ENCODE measurements at regions not wholly inside any gene's neighbourhood (a gene's known extent, or its start where the extent isn't known, plus 50 kb on each side); places are given as distances from the start of the nearest gene placed in this dataset.
"Not testable (repeated sequence)": the region's sequence is repeated elsewhere in the genome, so short reads cannot be mapped to it uniquely, and the experiment has no call there.

GRCh38 chrX:139306675-139307074, 223.9 kb upstream of the F9 start:
- H3K4me1 ChIP-seq (ENCODE audit: insufficient read depth, low read length); H3K9ac ChIP-seq (ENCODE audit: insufficient read depth, low read depth, low read length); in situ Hi-C loops (cut with HindIII; ENCODE audit: extremely low pct_ligation_motif_present, low pct_unique_long_range_greater_than_20kb); ATAC-seq; H3K79me2 ChIP-seq (ENCODE audit: insufficient read depth, low read length); BruUV-seq (replicated peaks); H3K27me3 ChIP-seq (ENCODE audit: control insufficient read depth in 1 of 2, insufficient read depth in 2 of 2, low read length in 2 of 2); CTCF ChIA-PET (ENCODE audit: low intra/inter-chr PET ratio, low total read pairs); FAIRE-seq; H3K4me2 ChIP-seq (ENCODE audit: low read depth, low read length); intact Hi-C loops (cut with micrococcal nuclease; ENCODE audit: unreplicated experiment); H3K4me3 ChIP-seq (replicated peaks in 1 of 3; ENCODE audit: insufficient read depth in 1 of 3, low read depth in 2 of 3, low read length in 3 of 3); H3K27ac ChIP-seq (ENCODE audit: extremely low read length, insufficient read depth, low read length); H2AFZ ChIP-seq (ENCODE audit: low read length); H3K36me3 ChIP-seq (replicated peaks in 1 of 2; ENCODE audit: control insufficient read depth in 1 of 2, insufficient read depth in 2 of 2, low read length in 2 of 2); POLR2A ChIA-PET; DNase-seq (ENCODE audit: low spot score); H4K20me1 ChIP-seq (ENCODE audit: insufficient read depth, low read length): not testable (repeated sequence)
- peaks cover 23% of the 10 kb centered on the region; the same call in 1 of the 2 replicates for H3K9me3 ChIP-seq (ENCODE audit: low read length)

GRCh38 chrX:139304471-139304870, 226.1 kb upstream of the F9 start:
- in situ Hi-C loops (cut with HindIII; ENCODE audit: extremely low pct_ligation_motif_present, low pct_unique_long_range_greater_than_20kb) (no loop called here), intact Hi-C loops (cut with micrococcal nuclease; ENCODE audit: unreplicated experiment) (no loop called here)
- DNase-seq (ENCODE audit: low spot score) (no peak), FAIRE-seq (no peak), ATAC-seq (no peak)
- H3K27me3 ChIP-seq (ENCODE audit: control insufficient read depth in 1 of 2, insufficient read depth in 2 of 2, low read length in 2 of 2): no peaks in the 10 kb centered on the region
- no peak overlapping the region for H3K4me2 ChIP-seq (ENCODE audit: low read depth, low read length)
- H3K9me3 ChIP-seq (ENCODE audit: low read length): peaks cover 23% of the 10 kb centered on the region; the same call in 1 of the 2 replicates
- no peak overlapping the region for H3K4me3 ChIP-seq (replicated peaks in 1 of 3; ENCODE audit: insufficient read depth in 1 of 3, low read depth in 2 of 3, low read length in 3 of 3)
- H3K9ac ChIP-seq (ENCODE audit: insufficient read depth, low read depth, low read length): no peak overlapping the region
- H3K36me3 ChIP-seq (replicated peaks in 1 of 2; ENCODE audit: control insufficient read depth in 1 of 2, insufficient read depth in 2 of 2, low read length in 2 of 2): no peaks in the 10 kb centered on the region
- ChIA-PET CTCF (ENCODE audit: low intra/inter-chr PET ratio, low total read pairs) (no interaction called here), POLR2A (no interaction called here)
- no peaks in the 10 kb centered on the region for H3K4me1 ChIP-seq (ENCODE audit: insufficient read depth, low read length)
- BruUV-seq (replicated peaks): no TSS peak
- H2AFZ ChIP-seq (ENCODE audit: low read length): no peak overlapping the region
- WGBS (ENCODE audit: low lambda C conversion rate): 0% methylated on average over 2 of the region's 3 CpGs
- H3K27ac ChIP-seq (ENCODE audit: extremely low read length, insufficient read depth, low read length): no peak overlapping the region
- no peaks in the 10 kb centered on the region for H4K20me1 ChIP-seq (ENCODE audit: insufficient read depth, low read length)
- H3K79me2 ChIP-seq (ENCODE audit: insufficient read depth, low read length): no peaks in the 10 kb centered on the region
- TF ChIP-seq JUNB (CRISPR knock-in tag; IDR thresholded peaks at IDR 0.05; ENCODE audit: borderline replicate concordance) (no peak), PATZ1 (CRISPR knock-in tag; IDR thresholded peaks at IDR 0.05) (no peak), ZNF205 (CRISPR knock-in tag; IDR thresholded peaks at IDR 0.05) (no peak), ZNF737 (CRISPR knock-in tag; IDR thresholded peaks at IDR 0.05; ENCODE audit: borderline replicate concordance) (no peak), SYNCRIP (IDR thresholded peaks at IDR 0.05; ENCODE audit: insufficient read depth, low read depth, low read length) (no peak), ZNF335 (CRISPR knock-in tag; IDR thresholded peaks at IDR 0.05) (no peak), ZHX1 (CRISPR knock-in tag; IDR thresholded peaks at IDR 0.05; ENCODE audit: low read depth) (no peak), CEBPZ (IDR thresholded peaks at IDR 0.05; ENCODE audit: low read length) (no peak), LBX2 (CRISPR knock-in tag; IDR thresholded peaks at IDR 0.05; ENCODE audit: borderline replicate concordance) (no peak)

All from HepG2 (cell line).